Epithelial cell of esophagus (primary cell): ENCODE measurements at regions not wholly inside any gene's neighbourhood (a gene's known extent, or its start where the extent isn't known, plus 50 kb on each side); places are given as distances from the start of the nearest gene placed in this dataset.

Experiments
- DNase-seq: peaks from one replicate; pipeline ENCODE4 v3.0.0; 2010; ENCODE audit warnings: low read depth
- H3K4me3 ChIP-seq: 2 replicates; pipeline ENCODE4 v1.5.1; 2011; ENCODE audit warnings: mild to moderate bottlenecking, low read length, control low read depth
- TF ChIP-seq, protein P1 (sequence below): IDR thresholded peaks from 2 replicates; pipeline ENCODE4 v1.5.1; 2011; ENCODE audit warnings: low read depth, mild to moderate bottlenecking, low read length, control low read depth, inconsistent platforms; ENCODE audit not compliant: insufficient read depth; ENCODE audit errors: missing control alignments

DNA sequence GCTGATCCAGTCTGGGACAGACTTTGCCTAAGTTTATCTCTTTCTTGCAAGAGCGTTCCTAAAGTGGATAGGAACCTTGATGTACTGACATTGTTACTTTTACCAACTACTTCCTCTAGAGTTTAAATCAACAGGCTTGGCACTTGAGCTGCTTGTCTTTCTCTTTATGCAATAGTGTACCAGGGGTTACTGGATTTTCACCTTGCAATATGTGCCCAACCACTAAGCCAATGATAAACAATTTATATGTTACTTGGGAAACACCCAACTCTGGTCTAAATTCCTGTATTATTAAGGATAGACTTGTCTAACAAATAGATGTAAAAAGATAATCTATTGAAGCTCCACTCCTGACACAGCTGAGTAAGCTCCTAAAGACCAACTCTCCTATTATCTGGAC, 470.2 kb downstream of the SH2D4B start:
- no peak overlapping the region for H3K4me3 ChIP-seq
- TF ChIP-seq, protein P1, sequence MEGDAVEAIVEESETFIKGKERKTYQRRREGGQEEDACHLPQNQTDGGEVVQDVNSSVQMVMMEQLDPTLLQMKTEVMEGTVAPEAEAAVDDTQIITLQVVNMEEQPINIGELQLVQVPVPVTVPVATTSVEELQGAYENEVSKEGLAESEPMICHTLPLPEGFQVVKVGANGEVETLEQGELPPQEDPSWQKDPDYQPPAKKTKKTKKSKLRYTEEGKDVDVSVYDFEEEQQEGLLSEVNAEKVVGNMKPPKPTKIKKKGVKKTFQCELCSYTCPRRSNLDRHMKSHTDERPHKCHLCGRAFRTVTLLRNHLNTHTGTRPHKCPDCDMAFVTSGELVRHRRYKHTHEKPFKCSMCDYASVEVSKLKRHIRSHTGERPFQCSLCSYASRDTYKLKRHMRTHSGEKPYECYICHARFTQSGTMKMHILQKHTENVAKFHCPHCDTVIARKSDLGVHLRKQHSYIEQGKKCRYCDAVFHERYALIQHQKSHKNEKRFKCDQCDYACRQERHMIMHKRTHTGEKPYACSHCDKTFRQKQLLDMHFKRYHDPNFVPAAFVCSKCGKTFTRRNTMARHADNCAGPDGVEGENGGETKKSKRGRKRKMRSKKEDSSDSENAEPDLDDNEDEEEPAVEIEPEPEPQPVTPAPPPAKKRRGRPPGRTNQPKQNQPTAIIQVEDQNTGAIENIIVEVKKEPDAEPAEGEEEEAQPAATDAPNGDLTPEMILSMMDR, result no peak
- no peak for DNase-seq

GRCh38 chr10:81008726-81009125, 471.0 kb downstream of the SH2D4B start:
- DNase-seq, result no peak
- H3K4me3 ChIP-seq, result no peak overlapping the region
- TF ChIP-seq, protein P1, result no peak

DNA sequence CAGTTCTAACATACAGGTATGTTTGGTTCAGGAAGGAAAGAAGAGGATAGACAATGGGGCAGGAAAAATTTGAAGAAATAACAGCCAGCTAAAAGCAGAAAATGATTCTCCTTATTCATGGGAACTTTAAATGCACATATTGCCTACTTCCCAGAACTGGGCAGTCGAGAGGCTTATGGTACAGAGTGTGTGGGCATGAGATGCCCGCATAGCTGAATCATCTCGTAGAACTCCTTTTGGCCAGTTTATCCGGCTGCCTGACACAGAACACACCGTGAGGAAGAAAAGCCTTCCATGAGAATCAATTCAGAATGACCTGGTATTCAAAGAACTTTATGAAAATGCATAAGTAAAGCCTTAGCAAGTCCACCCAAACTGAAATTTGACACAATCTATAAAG, 471.6 kb downstream of the SH2D4B start:
- no peak overlapping the region for H3K4me3 ChIP-seq
- no peak for DNase-seq
- TF ChIP-seq, protein P1, result no peak

- TF ChIP-seq, protein P1, result no peak
- peak; percentile 26 for DNase-seq
- no peak overlapping the region for H3K4me3 ChIP-seq
Observed at GRCh38 chr10:81013771-81014170, 476.1 kb downstream of the SH2D4B start.

GRCh38 chr10:81019029-81019890, 481.6 kb downstream of the SH2D4B start:
- peak; percentile 66 for DNase-seq
- H3K4me3 ChIP-seq, result no peak overlapping the region
- TF ChIP-seq, protein P1, result peak; percentile 87

DNA sequence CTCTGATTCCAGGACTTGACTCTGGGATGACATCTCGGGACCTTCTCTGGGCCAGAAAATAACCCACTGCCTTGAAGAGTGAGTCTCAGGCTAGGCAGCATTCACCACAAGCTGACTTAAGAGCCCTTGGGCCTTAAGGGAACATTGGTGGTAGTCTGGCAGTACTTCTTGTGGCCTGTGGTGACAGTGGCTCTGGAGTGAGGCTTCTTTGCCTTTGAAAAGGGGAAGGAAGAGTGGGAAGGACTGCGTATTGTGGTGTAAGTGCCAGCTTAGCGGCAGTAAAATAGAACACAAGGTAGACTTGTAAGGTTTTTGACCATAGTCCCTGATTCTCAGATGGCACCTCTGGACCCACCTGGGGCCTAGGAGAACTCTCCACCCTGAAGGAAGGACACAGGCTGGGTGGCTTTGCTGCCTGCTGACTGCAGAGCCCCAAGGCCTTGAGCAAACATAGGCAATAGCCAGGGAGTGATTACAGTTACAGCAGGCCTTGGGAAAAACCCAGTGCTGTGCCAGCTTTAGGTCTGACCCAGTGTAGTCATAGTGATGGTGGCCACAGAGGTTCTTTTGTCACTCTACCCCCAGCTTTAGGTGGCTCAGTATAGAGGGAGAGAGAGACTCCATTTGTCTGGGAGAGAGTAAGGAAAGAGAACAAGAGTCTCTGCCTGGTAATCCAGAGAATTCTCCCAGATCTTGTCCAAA, 483.9 kb downstream of the SH2D4B start:
- no peak overlapping the region for H3K4me3 ChIP-seq
- no peak for DNase-seq
- TF ChIP-seq, protein P1, result no peak

GRCh38 chr10:81026591-81026990, 488.9 kb downstream of the SH2D4B start:
- no peak overlapping the region for H3K4me3 ChIP-seq
- DNase-seq, result no peak
- TF ChIP-seq, protein P1, result no peak
